Liver (tissue), 3 donors: ENCODE measurements at regions not wholly inside any gene's neighbourhood (a gene's known extent, or its start where the extent isn't known, plus 50 kb on each side); places are given as distances from the start of the nearest gene placed in this dataset.

Experiments
- EGR1 ChIP-seq, 2 donors: IDR thresholded peaks; 2 replicates each; pipeline ENCODE4 v1.6.1; 2016 to 2018; ENCODE audit warnings: antibody characterized with exemption in 2 of 2, low read depth in 2 of 2
- GABPA ChIP-seq, 2 donors: IDR thresholded peaks in 1 of 2; conservative IDR thresholded peaks in 1 of 2; 2 replicates each; pipeline ENCODE4 v1.6.1; 2016; ENCODE audit warnings: antibody characterized with exemption in 2 of 2, mild to moderate bottlenecking in 1 of 2, moderate library complexity in 1 of 2
- HNF4A ChIP-seq, 2 donors: conservative IDR thresholded peaks; 2 replicates each; pipeline ENCODE4 v1.6.1; 2016; ENCODE audit warnings: antibody characterized with exemption in 2 of 2, mild to moderate bottlenecking in 2 of 2
- HNF4G ChIP-seq: IDR thresholded peaks from 2 replicates; pipeline ENCODE4 v1.6.1; 2016; ENCODE audit warnings: antibody characterized with exemption
- JUND ChIP-seq, 2 donors: IDR thresholded peaks; 2 replicates each; pipeline ENCODE4 v1.6.1; 2016; ENCODE audit warnings: antibody characterized with exemption in 2 of 2
- SP1 ChIP-seq: IDR thresholded peaks from 2 replicates; pipeline ENCODE4 v1.6.1; 2018; ENCODE audit warnings: antibody characterized with exemption, mild to moderate bottlenecking
- TAF1 ChIP-seq: conservative IDR thresholded peaks from 2 replicates; pipeline ENCODE4 v1.6.1; 2016; ENCODE audit warnings: antibody characterized with exemption, mild to moderate bottlenecking
- YY1 ChIP-seq: IDR thresholded peaks from 2 replicates; pipeline ENCODE4 v1.6.1; 2016; ENCODE audit warnings: antibody characterized with exemption, mild to moderate bottlenecking
- TF ChIP-seq, protein P1 (sequence below): IDR thresholded peaks from 2 replicates; pipeline ENCODE4 v1.6.1; 2016; ENCODE audit warnings: antibody characterized with exemption, mild to moderate bottlenecking
- TF ChIP-seq, protein P2 (sequence below): fragments of 150-350 bp; IDR thresholded peaks from 2 replicates; pipeline ENCODE4 v1.5.1; 2017; ENCODE audit warnings: improper control_type of control experiment, low read depth, low read length; ENCODE audit not compliant: missing input control
- TF ChIP-seq, protein P3 (sequence below): IDR thresholded peaks from 2 replicates; pipeline ENCODE4 v1.6.1; 2016; ENCODE audit warnings: antibody characterized with exemption
- TF ChIP-seq, protein P4 (sequence below): IDR thresholded peaks from 2 replicates; pipeline ENCODE4 v1.6.1; 2016; ENCODE audit warnings: antibody characterized with exemption
- donor health status: healthy.
- donor health status: healthy.

DNA sequence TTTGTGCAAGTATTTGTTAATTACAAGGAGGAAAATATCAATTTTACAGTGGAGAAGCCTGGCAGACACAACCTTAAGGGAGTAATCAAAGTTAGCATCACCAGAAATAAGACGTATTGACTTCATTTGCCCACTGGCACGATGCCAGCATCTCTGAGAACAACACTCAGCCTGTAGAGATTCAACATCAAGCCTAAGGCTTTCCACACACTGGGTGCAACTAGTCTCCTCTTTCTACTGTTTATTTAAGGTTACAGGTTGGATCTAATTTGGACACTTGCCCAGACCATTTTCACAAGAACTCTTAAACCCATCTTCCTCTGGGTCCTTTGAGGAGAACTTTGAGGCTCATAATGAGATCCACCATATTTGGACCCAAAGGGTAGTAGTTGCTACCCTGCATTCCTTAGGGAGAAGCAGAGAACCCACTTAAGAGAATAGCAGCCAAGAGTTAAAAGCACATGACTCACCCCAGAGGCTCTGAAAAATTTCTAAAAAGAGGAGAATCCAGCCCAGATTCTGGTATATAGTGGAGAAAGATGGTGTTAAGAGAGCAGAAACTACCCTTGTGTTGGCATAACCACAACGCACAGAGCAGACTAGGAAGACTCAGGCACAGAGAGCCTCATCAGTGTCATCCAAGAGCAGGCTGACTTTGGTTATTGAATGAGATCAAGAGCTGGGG is 97.3 kb downstream of the CCDC71L start:
- TF ChIP-seq, protein P1, sequence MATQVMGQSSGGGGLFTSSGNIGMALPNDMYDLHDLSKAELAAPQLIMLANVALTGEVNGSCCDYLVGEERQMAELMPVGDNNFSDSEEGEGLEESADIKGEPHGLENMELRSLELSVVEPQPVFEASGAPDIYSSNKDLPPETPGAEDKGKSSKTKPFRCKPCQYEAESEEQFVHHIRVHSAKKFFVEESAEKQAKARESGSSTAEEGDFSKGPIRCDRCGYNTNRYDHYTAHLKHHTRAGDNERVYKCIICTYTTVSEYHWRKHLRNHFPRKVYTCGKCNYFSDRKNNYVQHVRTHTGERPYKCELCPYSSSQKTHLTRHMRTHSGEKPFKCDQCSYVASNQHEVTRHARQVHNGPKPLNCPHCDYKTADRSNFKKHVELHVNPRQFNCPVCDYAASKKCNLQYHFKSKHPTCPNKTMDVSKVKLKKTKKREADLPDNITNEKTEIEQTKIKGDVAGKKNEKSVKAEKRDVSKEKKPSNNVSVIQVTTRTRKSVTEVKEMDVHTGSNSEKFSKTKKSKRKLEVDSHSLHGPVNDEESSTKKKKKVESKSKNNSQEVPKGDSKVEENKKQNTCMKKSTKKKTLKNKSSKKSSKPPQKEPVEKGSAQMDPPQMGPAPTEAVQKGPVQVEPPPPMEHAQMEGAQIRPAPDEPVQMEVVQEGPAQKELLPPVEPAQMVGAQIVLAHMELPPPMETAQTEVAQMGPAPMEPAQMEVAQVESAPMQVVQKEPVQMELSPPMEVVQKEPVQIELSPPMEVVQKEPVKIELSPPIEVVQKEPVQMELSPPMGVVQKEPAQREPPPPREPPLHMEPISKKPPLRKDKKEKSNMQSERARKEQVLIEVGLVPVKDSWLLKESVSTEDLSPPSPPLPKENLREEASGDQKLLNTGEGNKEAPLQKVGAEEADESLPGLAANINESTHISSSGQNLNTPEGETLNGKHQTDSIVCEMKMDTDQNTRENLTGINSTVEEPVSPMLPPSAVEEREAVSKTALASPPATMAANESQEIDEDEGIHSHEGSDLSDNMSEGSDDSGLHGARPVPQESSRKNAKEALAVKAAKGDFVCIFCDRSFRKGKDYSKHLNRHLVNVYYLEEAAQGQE: no peak
- TF ChIP-seq, protein P2, sequence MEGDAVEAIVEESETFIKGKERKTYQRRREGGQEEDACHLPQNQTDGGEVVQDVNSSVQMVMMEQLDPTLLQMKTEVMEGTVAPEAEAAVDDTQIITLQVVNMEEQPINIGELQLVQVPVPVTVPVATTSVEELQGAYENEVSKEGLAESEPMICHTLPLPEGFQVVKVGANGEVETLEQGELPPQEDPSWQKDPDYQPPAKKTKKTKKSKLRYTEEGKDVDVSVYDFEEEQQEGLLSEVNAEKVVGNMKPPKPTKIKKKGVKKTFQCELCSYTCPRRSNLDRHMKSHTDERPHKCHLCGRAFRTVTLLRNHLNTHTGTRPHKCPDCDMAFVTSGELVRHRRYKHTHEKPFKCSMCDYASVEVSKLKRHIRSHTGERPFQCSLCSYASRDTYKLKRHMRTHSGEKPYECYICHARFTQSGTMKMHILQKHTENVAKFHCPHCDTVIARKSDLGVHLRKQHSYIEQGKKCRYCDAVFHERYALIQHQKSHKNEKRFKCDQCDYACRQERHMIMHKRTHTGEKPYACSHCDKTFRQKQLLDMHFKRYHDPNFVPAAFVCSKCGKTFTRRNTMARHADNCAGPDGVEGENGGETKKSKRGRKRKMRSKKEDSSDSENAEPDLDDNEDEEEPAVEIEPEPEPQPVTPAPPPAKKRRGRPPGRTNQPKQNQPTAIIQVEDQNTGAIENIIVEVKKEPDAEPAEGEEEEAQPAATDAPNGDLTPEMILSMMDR: no peak
- TF ChIP-seq GABPA (IDR thresholded peaks at IDR 0.05 in 1 of 2, conservative IDR thresholded peaks at IDR 0.05 in 1 of 2) (no peak), TAF1 (no peak), SP1 (no peak), HNF4G (no peak), HNF4A (conservative IDR thresholded peaks at IDR 0.05) (no peak), YY1 (no peak), JUND (IDR thresholded peaks at IDR 0.05) (no peak), EGR1 (IDR thresholded peaks at IDR 0.05; ENCODE audit: low read depth in 2 of 2) (no peak)
- TF ChIP-seq, protein P3, sequence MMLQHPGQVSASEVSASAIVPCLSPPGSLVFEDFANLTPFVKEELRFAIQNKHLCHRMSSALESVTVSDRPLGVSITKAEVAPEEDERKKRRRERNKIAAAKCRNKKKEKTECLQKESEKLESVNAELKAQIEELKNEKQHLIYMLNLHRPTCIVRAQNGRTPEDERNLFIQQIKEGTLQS: no peak
- TF ChIP-seq, protein P4, sequence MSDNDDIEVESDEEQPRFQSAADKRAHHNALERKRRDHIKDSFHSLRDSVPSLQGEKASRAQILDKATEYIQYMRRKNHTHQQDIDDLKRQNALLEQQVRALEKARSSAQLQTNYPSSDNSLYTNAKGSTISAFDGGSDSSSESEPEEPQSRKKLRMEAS: no peak
